ENCODE measurements at regions not wholly inside any gene's neighbourhood (a gene's known extent, or its start where the extent isn't known, plus 50 kb on each side); places are given as distances from the start of the nearest gene placed in this dataset.

DNA sequence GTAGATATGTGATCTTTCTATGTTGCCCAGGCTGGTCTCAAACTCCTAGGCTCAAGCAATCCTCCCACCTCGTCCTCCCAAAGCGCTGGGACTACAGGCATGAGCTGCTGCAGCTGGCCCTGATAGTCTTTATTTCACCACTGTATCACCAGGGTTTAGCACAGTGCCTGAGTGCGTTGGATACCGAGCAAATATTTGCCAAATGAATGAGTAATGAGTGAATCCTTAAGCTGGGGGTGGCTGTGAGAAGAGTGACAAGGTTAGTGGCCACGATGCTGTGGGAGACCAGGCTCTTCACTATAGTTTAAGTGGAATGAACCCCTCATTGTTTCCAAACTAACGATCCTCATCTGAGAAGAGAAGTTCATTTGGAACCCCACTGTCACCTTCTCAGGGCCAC lies 60.8 kb upstream of the FAM136A start:
- no peaks in the 10 kb centered on the region for H3K9me3 Mint-ChIP-seq
- H3K4me1 Mint-ChIP-seq: peaks cover 17% of the 10 kb centered on the region
- Histone ChIP-seq H3K9ac (no peak overlapping the region), H3K27ac (no peak overlapping the region), H4K20me1 (ENCODE audit: low read depth) (no peaks in the 10 kb centered on the region), H3K36me3 (no peaks in the 10 kb centered on the region), H2AFZ (replicated peaks) (no peak overlapping the region), H3K79me2 (ENCODE audit: low read depth) (no peaks in the 10 kb centered on the region), H3K9me3 (ENCODE audit: low read depth) (no peaks in the 10 kb centered on the region), H3K4me2 (no peak overlapping the region), H3K4me3 (no peak overlapping the region), H3K27me3 (no peaks in the 10 kb centered on the region), H3F3A (ENCODE audit: low read depth) (no peaks in the 10 kb centered on the region), H3K4me1 (no peaks in the 10 kb centered on the region)
- TF ChIP-seq EZH2 (IDR thresholded peaks at IDR 0.05): no peak
- TF ChIP-seq, protein P1, sequence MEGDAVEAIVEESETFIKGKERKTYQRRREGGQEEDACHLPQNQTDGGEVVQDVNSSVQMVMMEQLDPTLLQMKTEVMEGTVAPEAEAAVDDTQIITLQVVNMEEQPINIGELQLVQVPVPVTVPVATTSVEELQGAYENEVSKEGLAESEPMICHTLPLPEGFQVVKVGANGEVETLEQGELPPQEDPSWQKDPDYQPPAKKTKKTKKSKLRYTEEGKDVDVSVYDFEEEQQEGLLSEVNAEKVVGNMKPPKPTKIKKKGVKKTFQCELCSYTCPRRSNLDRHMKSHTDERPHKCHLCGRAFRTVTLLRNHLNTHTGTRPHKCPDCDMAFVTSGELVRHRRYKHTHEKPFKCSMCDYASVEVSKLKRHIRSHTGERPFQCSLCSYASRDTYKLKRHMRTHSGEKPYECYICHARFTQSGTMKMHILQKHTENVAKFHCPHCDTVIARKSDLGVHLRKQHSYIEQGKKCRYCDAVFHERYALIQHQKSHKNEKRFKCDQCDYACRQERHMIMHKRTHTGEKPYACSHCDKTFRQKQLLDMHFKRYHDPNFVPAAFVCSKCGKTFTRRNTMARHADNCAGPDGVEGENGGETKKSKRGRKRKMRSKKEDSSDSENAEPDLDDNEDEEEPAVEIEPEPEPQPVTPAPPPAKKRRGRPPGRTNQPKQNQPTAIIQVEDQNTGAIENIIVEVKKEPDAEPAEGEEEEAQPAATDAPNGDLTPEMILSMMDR (IDR thresholded peaks at IDR 0.05): no peak
- no peak for DNase-seq (ENCODE audit: low spot score)
- no peaks in the 10 kb centered on the region for H3K36me3 Mint-ChIP-seq
- H3K27me3 Mint-ChIP-seq (ENCODE audit: insufficient read depth, low read depth): peaks cover 5% of the 10 kb centered on the region
- H3K27ac Mint-ChIP-seq: no peak overlapping the region
- no peak overlapping the region for H3K4me3 Mint-ChIP-seq

DNA sequence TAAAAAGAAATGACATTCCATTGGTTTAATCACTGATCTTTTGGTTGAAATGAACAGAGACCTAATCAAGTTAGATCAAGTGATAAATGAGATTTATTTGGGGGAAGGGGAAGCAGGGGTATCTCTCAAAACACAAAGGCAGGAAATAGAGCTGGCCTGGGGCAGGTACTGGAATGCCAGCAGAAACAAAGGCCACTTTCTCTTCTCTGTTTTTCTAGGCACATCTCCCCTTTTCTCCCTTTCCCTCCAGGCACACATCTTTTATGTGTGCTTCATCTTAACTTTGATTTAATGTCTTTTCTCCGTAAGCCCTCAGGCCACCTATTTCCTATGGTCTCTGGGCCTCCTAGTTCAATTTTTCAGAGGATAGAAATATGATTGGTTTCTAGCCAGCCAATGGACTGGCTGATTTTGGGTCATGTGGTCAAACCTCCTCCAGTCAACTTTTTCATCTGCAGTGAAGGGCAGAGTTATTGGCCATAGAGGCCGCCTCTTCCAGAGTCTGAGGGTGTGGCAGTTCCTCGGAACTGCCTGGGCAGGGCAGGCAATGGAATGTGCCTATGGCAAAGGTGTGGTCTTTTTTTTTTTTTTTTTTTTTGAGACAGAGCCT lies 58.9 kb upstream of the FAM136A start:
- H3K9ac ChIP-seq: no peak overlapping the region
- H3K36me3 ChIP-seq: no peaks in the 10 kb centered on the region
- no peaks in the 10 kb centered on the region for H3K36me3 Mint-ChIP-seq
- no peak overlapping the region for H3K27ac Mint-ChIP-seq
- no peaks in the 10 kb centered on the region for H3K27me3 ChIP-seq
- no peak overlapping the region for H2AFZ ChIP-seq (replicated peaks)
- no peaks in the 10 kb centered on the region for H4K20me1 ChIP-seq (ENCODE audit: low read depth)
- DNase-seq (ENCODE audit: low spot score): no peak
- H3F3A ChIP-seq (ENCODE audit: low read depth): no peaks in the 10 kb centered on the region
- no peak overlapping the region for H3K4me2 ChIP-seq
- no peaks in the 10 kb centered on the region for H3K9me3 Mint-ChIP-seq
- H3K4me3 Mint-ChIP-seq: no peak overlapping the region
- H3K4me3 ChIP-seq: no peak overlapping the region
- no peak overlapping the region for H3K27ac ChIP-seq
- H3K9me3 ChIP-seq (ENCODE audit: low read depth): no peaks in the 10 kb centered on the region
- TF ChIP-seq EZH2phosphoT487 (IDR thresholded peaks at IDR 0.05) (no peak), EZH2 (IDR thresholded peaks at IDR 0.05) (no peak)
- TF ChIP-seq, protein P1 (IDR thresholded peaks at IDR 0.05): no peak
- peaks cover 4% of the 10 kb centered on the region for H3K27me3 Mint-ChIP-seq (ENCODE audit: insufficient read depth, low read depth)
- no peaks in the 10 kb centered on the region for H3K79me2 ChIP-seq (ENCODE audit: low read depth)
- no peaks in the 10 kb centered on the region for H3K4me1 ChIP-seq
- peaks cover 12% of the 10 kb centered on the region for H3K4me1 Mint-ChIP-seq

DNA sequence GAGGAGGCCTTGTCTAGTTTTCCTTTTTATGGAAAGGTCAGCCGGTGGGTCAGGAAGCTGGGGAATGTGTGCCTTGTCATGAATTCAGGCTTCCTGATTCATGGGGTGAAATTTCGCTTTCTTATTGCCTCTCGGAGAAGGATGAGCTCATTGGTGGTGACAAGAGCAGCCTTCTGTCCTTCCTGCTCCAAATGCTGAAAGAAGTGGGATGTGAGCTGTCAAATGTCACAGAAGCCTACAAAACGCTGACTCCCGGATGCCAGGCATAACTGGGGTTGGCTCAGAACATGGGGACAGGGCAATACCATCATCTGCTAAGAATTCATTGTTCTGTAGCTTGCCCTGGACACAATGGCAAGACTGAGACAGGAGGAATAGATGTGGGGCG lies 55.8 kb upstream of the FAM136A start:
- H3K27ac Mint-ChIP-seq: no peak overlapping the region
- Histone ChIP-seq H3K4me3 (no peak overlapping the region), H3K36me3 (no peaks in the 10 kb centered on the region), H2AFZ (replicated peaks) (peak overlapping the region; percentile 15), H3K9ac (no peak overlapping the region), H3F3A (ENCODE audit: low read depth) (no peaks in the 10 kb centered on the region), H3K79me2 (ENCODE audit: low read depth) (no peaks in the 10 kb centered on the region), H4K20me1 (ENCODE audit: low read depth) (no peaks in the 10 kb centered on the region), H3K27me3 (no peaks in the 10 kb centered on the region), H3K4me2 (no peak overlapping the region), H3K4me1 (no peaks in the 10 kb centered on the region), H3K27ac (no peak overlapping the region), H3K9me3 (ENCODE audit: low read depth) (no peaks in the 10 kb centered on the region)
- DNase-seq (ENCODE audit: low spot score): no peak
- no peaks in the 10 kb centered on the region for H3K9me3 Mint-ChIP-seq
- H3K36me3 Mint-ChIP-seq: no peaks in the 10 kb centered on the region
- H3K4me1 Mint-ChIP-seq: peaks cover 5% of the 10 kb centered on the region
- peaks cover 4% of the 10 kb centered on the region for H3K27me3 Mint-ChIP-seq (ENCODE audit: insufficient read depth, low read depth)
- no peak for TF ChIP-seq EZH2phosphoT487 (IDR thresholded peaks at IDR 0.05)
- TF ChIP-seq EZH2 (IDR thresholded peaks at IDR 0.05): no peak
- TF ChIP-seq, protein P1 (IDR thresholded peaks at IDR 0.05): no peak
- no peak overlapping the region for H3K4me3 Mint-ChIP-seq
